PC-3 (cell line): ENCODE measurements at regions not wholly inside any gene's neighbourhood (a gene's known extent, or its start where the extent isn't known, plus 50 kb on each side); places are given as distances from the start of the nearest gene placed in this dataset.

Experiments
- ATAC-seq: fragments of 200-7000 bp; cut with Tn5 transposase; 2 replicates; pipeline ENCODE4 v1.9.1; 2020; ENCODE audit warnings: mild to moderate bottlenecking, moderate library complexity
- BruUV-seq: library from RNA; stranded (reverse); fragments of 400-500 nt; replicated peaks from 2 replicates; lab custom pipeline; 2021; lab: Mats Ljungman, UMichigan
- CTCF ChIA-PET: fragments of 300-600 bp; sonication (Branson Sonifier 250); formaldehyde crosslinking; loops from one replicate; lab custom pipeline; 2022; ENCODE audit warnings: antibody characterized with exemption; lab: Charles Lee
- POLR2A ChIA-PET: fragments of 300-600 bp; sonication (Branson Sonifier 250); formaldehyde crosslinking; loops from one replicate; lab custom pipeline; 2022; ENCODE audit warnings: antibody characterized with exemption; ENCODE audit not compliant: unreplicated experiment; lab: Charles Lee
- DNase-seq: peaks from one replicate; pipeline ENCODE4 v3.0.0-alpha.2; 2015
- H2AFZ ChIP-seq: fragments of 300-600 bp; sonication (generic); 2 replicates; pipeline ENCODE4 v1.6.0; 2016; ENCODE audit warnings: antibody characterized with exemption, low read length
- H3F3A ChIP-seq: fragments of 300-600 bp; sonication (generic); one replicate; pipeline ENCODE4 v1.6.0; 2017; ENCODE audit warnings: antibody characterized with exemption, low read length, control low read depth, mild to moderate bottlenecking; ENCODE audit not compliant: unreplicated experiment
- H3K27ac ChIP-seq: fragments of 300-600 bp; sonication (generic); 2 replicates; pipeline ENCODE4 v1.5.1; 2016; ENCODE audit warnings: mild to moderate bottlenecking, low read length
- H3K27me3 ChIP-seq: fragments of 300-600 bp; sonication (generic); 2 replicates; pipeline ENCODE4 v1.6.1; 2016; ENCODE audit warnings: low read length, mixed read lengths
- H3K36me3 ChIP-seq: fragments of 300-600 bp; sonication (generic); 2 replicates; pipeline ENCODE4 v1.6.1; 2016; ENCODE audit warnings: low read depth, mixed run types, low read length, mixed read lengths
- H3K4me1 ChIP-seq: fragments of 300-600 bp; sonication (generic); 2 replicates; pipeline ENCODE4 v1.5.1; 2016; ENCODE audit warnings: low read length; ENCODE audit not compliant: insufficient read depth
- H3K4me2 ChIP-seq: fragments of 300-600 bp; sonication (generic); 2 replicates; pipeline ENCODE4 v1.6.0; 2016; ENCODE audit warnings: low read length
- H3K4me3 ChIP-seq: fragments of 300-600 bp; sonication (generic); 2 replicates; pipeline ENCODE4 v1.5.1; 2016; ENCODE audit warnings: mild to moderate bottlenecking, low read length, mixed read lengths
- H3K79me2 ChIP-seq: fragments of 300-600 bp; sonication (generic); 2 replicates; pipeline ENCODE4 v1.6.1; 2017; ENCODE audit warnings: low read length, mixed read lengths
- H3K9ac ChIP-seq: fragments of 300-600 bp; sonication (generic); 2 replicates; pipeline ENCODE4 v1.6.0; 2016; ENCODE audit warnings: mild to moderate bottlenecking, low read length
- H3K9me2 ChIP-seq: fragments of 300-600 bp; sonication (generic); replicated peaks from 2 replicates; pipeline ENCODE4 v1.6.1; 2016; ENCODE audit warnings: mixed run types, low read length, mixed read lengths
- H3K9me3 ChIP-seq: fragments of 300-600 bp; sonication (generic); 2 replicates; pipeline ENCODE4 v1.6.1; 2016; ENCODE audit warnings: low read length, mixed read lengths
- H4K20me1 ChIP-seq: fragments of 300-600 bp; sonication (generic); 2 replicates; pipeline ENCODE4 v1.6.1; 2016; ENCODE audit warnings: low read length, mixed read lengths
- EZH2 ChIP-seq: fragments of 300-600 bp; sonication (generic); IDR thresholded peaks from one replicate; pipeline ENCODE4 v1.6.1; 2017; ENCODE audit warnings: antibody characterized with exemption, mild to moderate bottlenecking, low read length; ENCODE audit not compliant: unreplicated experiment
- EZH2phosphoT487 ChIP-seq: fragments of 300-600 bp; sonication (generic); IDR thresholded peaks from 2 replicates; pipeline ENCODE4 v1.6.1; 2018; ENCODE audit warnings: mild to moderate bottlenecking, antibody characterized with exemption, low read length, borderline replicate concordance
- intact Hi-C: fragments of 100-400 bp; cut with micrococcal nuclease; formaldehyde crosslinking; loops from 2 replicates; pipeline ENCODE4 v1.9.0; 2023
- TF ChIP-seq, protein P1 (sequence below): fragments of 300-600 bp; sonication (generic); conservative IDR thresholded peaks from 2 replicates; pipeline ENCODE4 v1.5.1; 2017; ENCODE audit warnings: antibody characterized with exemption, low read depth, mild to moderate bottlenecking, low read length

DNA sequence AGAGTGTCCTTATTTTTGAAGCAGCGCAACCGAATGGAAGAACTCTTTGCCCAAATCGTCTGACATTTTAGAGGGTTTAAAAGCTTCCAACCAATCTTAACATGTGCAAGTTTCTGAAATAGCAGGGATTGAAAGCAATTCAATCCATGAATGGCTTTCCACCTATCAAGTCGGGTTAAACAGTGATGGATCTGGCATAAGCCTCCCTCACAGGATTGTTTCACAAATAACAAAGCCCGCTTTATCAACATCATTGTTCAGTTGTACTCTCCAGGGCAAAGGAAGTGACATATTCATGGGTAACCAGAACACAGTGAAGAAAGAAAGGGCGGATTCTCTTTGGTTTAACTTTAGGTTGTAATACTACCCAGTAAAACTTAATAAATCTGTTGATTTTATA, 497.3 kb downstream of the MTRR start:
- ChIA-PET POLR2A (no interaction called here), CTCF (no interaction called here)
- peak; percentile 32; the same call in 1 of the 2 replicates for ATAC-seq
- Histone ChIP-seq H3F3A (peaks cover 5% of the 10 kb centered on the region), H3K27me3 (no peaks in the 10 kb centered on the region), H3K79me2 (no peaks in the 10 kb centered on the region), H3K4me3 (no peak overlapping the region), H4K20me1 (no peaks in the 10 kb centered on the region), H3K9me2 (no peaks in the 10 kb centered on the region), H3K36me3 (no peaks in the 10 kb centered on the region), H3K9ac (no peak overlapping the region), H3K9me3 (no peaks in the 10 kb centered on the region), H3K4me1 (peaks cover 38% of the 10 kb centered on the region), H3K4me2 (no peak overlapping the region), H2AFZ (peak overlapping the region; percentile 47), H3K27ac (no peak overlapping the region)
- BruUV-seq = no TSS peak
- peak; percentile 60 for DNase-seq
- intact Hi-C loops = no loop called here
- TF ChIP-seq, protein P1, sequence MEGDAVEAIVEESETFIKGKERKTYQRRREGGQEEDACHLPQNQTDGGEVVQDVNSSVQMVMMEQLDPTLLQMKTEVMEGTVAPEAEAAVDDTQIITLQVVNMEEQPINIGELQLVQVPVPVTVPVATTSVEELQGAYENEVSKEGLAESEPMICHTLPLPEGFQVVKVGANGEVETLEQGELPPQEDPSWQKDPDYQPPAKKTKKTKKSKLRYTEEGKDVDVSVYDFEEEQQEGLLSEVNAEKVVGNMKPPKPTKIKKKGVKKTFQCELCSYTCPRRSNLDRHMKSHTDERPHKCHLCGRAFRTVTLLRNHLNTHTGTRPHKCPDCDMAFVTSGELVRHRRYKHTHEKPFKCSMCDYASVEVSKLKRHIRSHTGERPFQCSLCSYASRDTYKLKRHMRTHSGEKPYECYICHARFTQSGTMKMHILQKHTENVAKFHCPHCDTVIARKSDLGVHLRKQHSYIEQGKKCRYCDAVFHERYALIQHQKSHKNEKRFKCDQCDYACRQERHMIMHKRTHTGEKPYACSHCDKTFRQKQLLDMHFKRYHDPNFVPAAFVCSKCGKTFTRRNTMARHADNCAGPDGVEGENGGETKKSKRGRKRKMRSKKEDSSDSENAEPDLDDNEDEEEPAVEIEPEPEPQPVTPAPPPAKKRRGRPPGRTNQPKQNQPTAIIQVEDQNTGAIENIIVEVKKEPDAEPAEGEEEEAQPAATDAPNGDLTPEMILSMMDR = no peak
- TF ChIP-seq EZH2 (no peak), EZH2phosphoT487 (no peak)

DNA sequence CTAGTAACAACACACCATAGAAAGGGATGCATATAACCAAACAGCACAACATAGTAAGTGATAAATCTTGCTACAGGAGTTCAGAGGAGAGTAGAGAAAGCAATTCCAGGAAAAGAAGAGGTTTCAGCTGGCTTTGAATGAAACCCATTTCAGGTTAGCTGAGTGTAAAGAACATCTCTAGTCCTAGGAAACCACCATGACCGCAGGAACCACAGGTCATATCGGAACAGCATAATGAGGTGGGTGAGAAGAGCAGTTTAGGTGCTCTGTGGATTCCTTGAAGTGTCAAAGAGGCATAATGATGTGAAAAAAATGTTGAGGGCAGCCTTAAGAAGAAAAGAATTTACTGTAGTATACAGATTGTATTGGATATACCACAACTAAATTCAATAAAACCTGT, 507.5 kb downstream of the MTRR start:
- ChIA-PET POLR2A (no interaction called here), CTCF (no interaction called here)
- Histone ChIP-seq H3K27ac (no peak overlapping the region), H3K4me1 (no peaks in the 10 kb centered on the region; the same call in 1 of the 2 replicates), H3K4me3 (no peak overlapping the region), H3K9me2 (no peaks in the 10 kb centered on the region), H3K9me3 (no peaks in the 10 kb centered on the region), H4K20me1 (no peaks in the 10 kb centered on the region), H3K79me2 (no peaks in the 10 kb centered on the region), H3K27me3 (no peaks in the 10 kb centered on the region), H3K36me3 (no peaks in the 10 kb centered on the region), H3K4me2 (no peak overlapping the region), H2AFZ (no peak overlapping the region), H3K9ac (no peak overlapping the region), H3F3A (no peaks in the 10 kb centered on the region)
- no peak for TF ChIP-seq EZH2
- no peak for TF ChIP-seq EZH2phosphoT487
- TF ChIP-seq, protein P1 = no peak
- no TSS peak for BruUV-seq
- DNase-seq = no peak
- no peak for ATAC-seq
- intact Hi-C loops = no loop called here

DNA sequence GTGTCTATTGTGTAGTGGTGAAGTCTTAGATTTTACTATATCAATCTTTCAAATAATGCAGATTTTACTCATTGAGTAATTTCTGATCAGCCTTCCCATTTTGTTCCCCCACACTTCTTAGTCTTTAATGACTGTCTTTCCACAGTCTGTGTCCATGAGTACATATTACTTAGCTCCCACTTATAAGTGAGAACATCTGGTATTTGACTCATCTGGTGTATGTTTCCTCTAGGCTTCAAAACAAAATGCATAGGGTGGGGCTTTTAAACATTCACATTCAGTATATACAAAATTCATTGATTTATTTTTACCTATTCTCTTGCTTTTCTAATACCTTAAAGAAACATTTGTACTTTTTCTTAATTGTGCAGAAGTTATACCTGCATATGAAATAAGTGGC, 513.0 kb downstream of the MTRR start:
- Histone ChIP-seq H3K4me3 (no peak overlapping the region), H4K20me1 (no peaks in the 10 kb centered on the region), H3K4me2 (no peak overlapping the region), H3K36me3 (no peaks in the 10 kb centered on the region), H3F3A (no peaks in the 10 kb centered on the region), H3K27me3 (no peaks in the 10 kb centered on the region), H3K9me3 (no peaks in the 10 kb centered on the region), H3K9me2 (no peaks in the 10 kb centered on the region), H3K4me1 (peaks cover 12% of the 10 kb centered on the region), H3K9ac (no peak overlapping the region), H3K27ac (no peak overlapping the region), H3K79me2 (no peaks in the 10 kb centered on the region), H2AFZ (no peak overlapping the region)
- TF ChIP-seq EZH2 (no peak), EZH2phosphoT487 (no peak)
- TF ChIP-seq, protein P1 = no peak
- DNase-seq (no peak), ATAC-seq (no peak)
- BruUV-seq = no TSS peak
- CTCF ChIA-PET = no interaction called here
- POLR2A ChIA-PET = no interaction called here
- intact Hi-C loops = no loop called here
